ENCODE measurements at regions not wholly inside any gene's neighbourhood (a gene's known extent, or its start where the extent isn't known, plus 50 kb on each side); places are given as distances from the start of the nearest gene placed in this dataset.

- TF ChIP-seq EZH2phosphoT487 (IDR thresholded peaks at IDR 0.05; ENCODE audit: borderline replicate concordance, low read length) (no peak), CTCF (IDR thresholded peaks at IDR 0.05; ENCODE audit: low read depth, low read length, poor library complexity, severe bottlenecking) (no peak)
Observed at GRCh38 chr4:62487016-62487415, 1286.9 kb downstream of the ADGRL3 start.

Measured in DOHH2 (cell line).